HG02798 (cell line): ENCODE measurements at regions not wholly inside any gene's neighbourhood (a gene's known extent, or its start where the extent isn't known, plus 50 kb on each side); places are given as distances from the start of the nearest gene placed in this dataset.

Source experiments
- ATAC-seq: cut with Tn5 transposase; IDR thresholded peaks from one replicate; pipeline ENCODE4 v1.9.1; 2021; ENCODE audit warnings: mild to moderate bottlenecking; ENCODE audit not compliant: unreplicated experiment, poor library complexity

DNA sequence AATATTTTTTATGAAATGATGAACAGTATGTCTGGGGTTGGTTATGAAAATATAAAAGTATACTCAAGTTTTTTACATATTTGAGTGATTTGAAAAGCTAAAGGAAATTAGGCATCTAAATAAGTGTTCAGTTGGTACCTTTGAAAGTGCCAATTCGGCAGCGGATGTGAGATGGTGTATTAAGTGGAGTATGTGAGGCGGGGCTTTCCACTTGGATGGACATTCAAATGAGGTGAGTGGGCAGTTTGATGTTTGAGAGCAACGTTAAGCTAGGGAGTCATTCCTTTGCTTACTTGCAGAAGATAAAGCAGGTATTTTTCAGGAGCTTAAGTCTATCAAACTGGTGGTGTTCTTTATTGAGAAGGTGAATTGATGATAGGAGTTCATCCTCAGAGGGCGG, 189.0 kb upstream of the GOLIM4 start:
- no peak for ATAC-seq

DNA sequence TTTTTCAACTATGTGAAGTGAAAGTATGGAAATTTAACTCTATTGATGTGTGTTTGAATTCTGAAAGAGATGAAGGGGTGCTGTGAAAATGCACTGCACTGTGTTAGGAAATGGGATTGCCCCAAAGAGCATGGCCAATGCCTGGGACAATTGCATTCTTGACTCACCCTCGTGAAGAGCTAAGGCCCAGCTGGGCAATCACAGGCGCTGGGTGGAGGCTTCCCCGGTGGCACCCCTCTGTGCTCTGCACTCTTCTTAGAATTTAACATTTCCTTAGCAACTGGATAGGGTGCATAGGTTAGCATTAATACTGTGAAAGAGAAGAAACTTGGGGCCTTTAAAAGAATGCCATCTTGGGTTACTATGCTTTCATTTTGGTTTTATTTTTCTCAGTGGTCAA, 179.9 kb upstream of the GOLIM4 start:
- no peak for ATAC-seq

DNA sequence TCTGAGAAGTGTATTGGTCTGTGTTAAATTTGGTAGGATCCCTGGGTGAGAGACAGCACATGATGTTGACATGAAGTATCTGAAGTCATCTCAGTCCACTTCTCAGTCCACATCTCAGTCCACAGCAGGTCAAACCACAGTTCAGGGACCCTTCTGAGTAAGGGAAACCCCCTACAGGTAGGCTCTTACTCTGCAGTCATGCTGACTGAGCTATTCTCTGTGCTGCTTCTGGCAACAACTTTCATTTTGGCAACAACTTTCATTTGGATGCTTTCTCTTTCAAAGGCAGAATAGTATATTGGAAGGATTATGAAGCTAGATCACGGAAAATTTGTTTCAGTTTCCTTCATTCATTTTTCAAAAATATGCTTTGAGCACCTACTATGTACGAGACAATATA, 178.2 kb upstream of the GOLIM4 start:
- ATAC-seq, result peak; percentile 77

DNA sequence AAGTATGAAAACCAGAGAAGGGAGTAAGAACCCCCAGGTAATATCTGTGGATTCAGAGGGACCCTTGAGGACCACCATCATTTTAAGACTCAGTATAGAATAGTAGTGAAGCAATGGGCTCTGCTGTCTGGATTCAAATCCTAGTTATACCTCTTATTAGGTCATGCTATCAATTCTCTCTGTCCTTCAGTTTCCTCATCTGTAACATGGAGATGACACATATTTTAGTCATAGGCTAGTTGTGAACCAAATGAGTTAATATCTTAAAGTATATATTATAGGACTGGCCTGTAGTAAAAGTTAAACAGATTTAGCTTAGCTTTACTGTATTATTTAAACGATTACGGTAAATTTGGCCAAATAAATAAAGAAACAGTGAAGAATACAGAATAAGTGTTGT, 177.3 kb upstream of the GOLIM4 start:
- no peak for ATAC-seq

DNA sequence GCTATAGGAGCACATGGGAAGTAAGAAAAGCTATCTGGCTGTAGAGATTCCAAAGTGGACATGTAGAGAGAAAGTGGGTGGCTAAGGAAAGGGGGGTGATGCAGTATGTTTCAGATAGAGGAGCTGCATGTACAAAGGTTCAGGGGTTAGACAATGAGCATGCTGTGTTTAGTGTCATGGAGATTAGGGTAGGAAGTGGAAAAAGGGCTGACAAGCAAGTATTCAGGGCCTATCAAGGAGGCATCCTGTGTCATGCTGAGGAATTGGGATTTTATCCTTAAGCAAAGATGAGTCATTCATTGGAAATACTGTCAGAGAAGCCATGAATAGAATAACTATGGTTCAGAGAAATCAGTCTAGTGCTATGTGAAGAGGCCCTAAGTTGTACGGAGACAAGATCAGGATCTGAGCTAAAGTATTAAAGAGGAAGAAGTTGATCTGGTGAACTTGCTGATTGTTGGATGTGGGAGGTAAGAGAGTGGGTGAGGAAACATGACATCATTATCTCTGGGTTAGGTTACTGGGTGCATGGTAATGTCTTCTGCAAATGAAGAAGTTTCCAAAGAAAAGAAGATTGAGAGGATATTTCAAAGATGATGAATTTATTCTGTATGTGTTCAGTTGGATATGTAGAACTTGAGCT, 176.7 kb upstream of the GOLIM4 start:
- no peak for ATAC-seq

DNA sequence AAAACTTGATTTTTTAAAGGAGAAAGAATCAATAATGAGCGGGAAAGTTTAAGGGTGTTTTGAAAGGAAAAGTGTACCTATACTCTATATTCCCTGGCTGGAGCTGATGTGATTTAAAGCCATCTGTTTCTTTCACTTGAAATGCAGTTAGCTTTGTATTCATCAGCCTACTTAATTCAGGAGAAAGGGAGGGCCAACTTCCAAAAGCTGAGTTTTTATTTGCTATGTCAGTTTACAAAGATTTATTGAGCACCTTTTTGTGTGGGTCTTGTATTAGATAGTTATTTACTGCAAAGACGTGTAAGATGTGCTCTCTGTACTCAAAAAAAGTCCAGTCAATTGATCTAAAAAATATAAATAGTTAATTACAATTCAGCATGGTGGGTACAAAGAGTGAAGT, 176.2 kb upstream of the GOLIM4 start:
- no peak for ATAC-seq

DNA sequence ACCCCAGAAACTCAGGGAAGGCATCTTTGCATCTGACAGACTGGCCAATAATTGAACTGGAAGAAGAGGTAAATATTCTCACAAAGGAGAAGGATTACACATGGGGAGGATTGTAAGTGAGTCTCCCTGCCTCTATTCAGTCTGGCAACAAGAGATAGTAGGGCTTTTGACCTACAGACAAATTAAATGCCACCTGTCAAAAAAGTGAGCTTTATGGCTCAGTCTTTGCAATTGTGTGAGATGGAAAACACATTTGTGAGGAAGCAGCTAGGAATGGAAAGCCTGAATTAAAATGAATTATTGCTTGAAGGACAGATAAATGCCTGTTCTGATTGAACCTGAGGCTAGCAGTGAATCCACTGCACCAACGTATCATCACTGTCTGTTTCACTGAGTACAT, 173.3 kb upstream of the GOLIM4 start:
- no peak for ATAC-seq

DNA sequence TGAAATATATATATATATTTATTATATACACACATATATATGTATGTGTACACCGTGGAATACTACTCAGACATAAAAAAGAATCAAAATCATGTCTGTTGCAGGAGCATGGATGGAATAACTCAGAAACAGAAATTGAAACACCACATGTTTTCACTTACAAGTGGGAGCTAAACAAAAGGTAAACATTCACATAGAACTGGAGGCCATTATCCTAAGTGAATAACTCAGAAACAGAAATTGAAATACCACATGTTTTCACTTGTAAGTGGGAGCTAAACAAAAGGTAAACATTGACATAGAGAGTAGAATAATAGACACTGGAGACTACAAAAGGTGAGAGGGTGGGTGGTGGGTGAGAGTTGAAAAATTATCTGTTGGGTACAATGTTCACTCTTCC, 171.5 kb upstream of the GOLIM4 start:
- ATAC-seq, result no peak

DNA sequence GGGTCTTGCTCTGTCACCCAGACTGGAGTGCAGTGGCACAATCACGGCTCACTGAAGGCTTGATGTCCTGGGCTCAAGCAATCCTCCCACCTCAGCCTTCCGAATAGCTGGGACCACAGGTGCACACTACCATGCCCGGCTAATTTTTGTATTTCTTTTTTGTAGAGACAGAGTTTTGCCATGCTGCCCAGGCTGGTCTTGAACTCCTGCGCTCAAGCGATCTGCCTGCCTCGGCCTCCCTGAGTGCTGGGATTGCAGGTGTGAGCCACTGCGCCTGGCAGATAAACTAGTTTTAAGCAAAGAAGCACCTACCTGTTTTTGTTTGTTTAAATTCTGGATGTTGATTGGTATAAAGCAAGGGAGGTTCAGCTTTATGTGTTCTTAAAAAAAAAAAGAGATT, 170.6 kb upstream of the GOLIM4 start:
- no peak for ATAC-seq

DNA sequence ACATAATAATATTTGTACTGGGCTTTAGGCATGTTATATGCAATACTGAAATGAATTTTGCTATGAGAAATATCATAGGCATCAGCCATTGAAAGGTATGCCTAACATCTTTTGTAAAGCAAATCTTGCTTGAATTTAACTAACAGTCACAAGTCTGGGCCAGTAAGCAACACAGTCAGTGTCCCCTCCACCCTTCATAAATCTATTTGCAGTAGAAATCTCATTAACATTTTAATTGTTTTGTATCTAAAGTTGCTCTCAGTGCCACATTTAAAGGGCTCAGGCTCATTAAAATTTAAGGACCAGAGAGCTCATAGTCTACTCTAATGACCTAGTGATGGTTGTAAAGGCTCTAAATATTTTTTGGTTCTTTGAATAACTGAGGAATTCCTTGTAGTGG, 167.2 kb upstream of the GOLIM4 start:
- ATAC-seq, result no peak

DNA sequence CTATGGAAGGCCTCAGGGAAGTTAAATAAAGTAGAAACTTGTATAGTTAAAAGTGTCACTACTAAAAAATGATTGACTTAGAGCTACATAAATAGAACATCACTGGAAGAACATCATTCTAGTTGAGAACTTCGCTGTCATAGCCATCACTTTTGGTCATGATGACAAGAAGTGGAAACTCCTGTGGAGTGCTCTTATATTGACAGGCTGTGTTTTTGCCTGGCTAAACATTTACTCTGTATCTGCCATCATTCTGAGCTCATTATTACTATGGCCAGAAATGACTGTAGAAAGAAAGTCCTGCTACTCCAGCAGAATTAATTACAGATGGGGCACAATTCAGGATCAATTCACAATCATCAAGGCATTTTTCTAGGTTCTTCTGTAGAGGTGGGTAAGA, 165.1 kb upstream of the GOLIM4 start:
- ATAC-seq, result peak; percentile 67

DNA sequence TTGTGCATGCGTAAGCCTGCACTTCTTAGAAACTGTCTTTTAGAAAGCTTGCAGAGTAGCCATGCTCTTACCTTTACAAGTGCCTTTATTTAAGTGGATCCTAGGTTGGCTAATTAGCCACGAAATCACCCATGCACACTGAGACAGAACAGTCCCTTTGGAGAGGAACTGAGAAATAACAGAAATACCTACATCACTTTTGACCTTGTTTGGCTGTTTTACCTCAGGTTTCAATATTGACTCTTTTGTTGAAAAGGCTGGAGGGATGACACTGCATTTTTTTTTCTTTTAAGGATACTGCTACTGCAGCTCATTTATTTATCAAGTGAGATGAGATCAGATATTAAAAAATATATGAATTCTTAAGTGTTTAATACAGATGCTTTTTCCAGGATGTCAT, 155.6 kb upstream of the GOLIM4 start:
- peak; percentile 44 for ATAC-seq

DNA sequence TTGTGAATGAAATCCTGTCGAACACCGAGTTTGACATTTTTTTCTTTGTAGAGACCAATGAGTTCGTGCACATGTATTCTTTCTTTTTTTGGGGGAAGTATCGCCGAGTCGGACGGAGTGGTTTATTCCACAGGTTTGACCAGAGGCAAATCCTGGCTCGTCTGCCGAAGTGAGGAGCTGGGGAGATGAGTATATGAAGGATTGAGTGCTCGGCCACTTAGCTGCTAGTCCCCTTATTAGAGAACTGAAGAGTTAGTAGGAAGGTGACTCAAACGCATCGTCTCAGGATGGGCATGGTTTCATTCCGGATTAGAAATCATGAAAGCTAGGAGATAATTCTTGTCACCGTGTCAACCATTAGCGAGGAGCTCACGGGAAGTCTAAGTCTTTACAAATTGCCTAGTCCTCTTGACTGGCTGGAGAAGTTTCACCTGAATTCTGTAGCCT, 154.7 kb upstream of the GOLIM4 start:
- no peak for ATAC-seq

DNA sequence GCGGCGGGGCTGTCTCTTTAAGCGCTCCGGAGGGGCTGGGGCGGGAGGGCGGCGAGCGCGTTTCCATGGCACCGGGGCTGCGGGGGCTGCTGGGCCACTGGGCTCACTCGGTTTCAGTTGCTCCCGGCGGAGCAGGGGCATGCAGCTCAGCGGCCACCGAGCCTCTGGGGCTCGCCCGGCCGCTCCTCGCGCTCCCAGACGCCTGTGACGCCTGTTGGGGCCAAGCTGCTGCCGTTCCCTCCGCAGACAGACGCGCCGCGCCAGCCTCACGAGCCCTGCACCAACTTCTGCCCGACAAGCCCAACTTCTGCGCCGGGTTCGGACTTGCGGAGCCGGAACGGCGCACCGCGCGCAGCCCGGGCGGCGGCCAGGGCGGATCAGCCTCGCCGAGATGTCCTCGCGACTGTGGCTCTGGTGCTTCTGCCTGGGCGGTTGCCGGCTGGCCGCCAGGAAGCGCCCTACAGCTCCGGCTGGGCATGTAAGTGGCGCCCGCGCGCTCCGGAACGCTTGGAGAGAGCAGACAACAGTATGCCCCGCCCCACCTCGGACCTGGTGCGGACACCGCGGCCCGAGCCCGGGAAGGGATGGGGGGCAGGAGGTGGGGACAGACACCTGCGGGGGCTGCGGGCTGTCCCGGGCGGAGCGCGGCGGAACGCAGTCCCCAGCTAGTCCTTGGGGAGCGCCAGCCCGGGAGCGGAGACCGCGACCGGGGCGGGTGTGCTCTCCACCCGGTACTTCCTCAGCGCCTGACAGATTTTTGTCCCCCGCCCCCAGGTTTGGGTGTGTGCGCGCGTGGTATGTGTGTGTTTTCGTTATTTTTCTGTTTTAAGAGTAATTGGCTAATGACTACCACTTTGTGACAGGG, 154.1 kb upstream of the GOLIM4 start:
- ATAC-seq, result peak; percentile 80

DNA sequence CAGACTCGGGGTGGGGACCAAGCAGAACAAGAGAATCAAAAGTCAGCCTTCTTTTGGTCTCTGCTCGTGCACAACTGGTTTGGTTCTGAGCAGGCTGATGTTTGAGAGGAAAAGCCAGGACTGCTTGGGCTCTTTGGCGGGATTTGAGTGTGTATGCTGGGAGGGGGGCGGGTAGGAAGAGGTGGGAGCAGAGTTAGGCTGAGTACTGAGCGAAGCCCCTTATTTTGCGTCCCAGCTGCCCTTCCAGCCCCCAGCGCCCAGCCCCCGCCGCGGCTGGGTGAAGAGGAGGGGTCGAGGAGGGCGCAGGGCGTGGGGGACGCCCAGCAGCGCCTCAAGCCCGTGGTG, 153.5 kb upstream of the GOLIM4 start:
- ATAC-seq, result no peak

DNA sequence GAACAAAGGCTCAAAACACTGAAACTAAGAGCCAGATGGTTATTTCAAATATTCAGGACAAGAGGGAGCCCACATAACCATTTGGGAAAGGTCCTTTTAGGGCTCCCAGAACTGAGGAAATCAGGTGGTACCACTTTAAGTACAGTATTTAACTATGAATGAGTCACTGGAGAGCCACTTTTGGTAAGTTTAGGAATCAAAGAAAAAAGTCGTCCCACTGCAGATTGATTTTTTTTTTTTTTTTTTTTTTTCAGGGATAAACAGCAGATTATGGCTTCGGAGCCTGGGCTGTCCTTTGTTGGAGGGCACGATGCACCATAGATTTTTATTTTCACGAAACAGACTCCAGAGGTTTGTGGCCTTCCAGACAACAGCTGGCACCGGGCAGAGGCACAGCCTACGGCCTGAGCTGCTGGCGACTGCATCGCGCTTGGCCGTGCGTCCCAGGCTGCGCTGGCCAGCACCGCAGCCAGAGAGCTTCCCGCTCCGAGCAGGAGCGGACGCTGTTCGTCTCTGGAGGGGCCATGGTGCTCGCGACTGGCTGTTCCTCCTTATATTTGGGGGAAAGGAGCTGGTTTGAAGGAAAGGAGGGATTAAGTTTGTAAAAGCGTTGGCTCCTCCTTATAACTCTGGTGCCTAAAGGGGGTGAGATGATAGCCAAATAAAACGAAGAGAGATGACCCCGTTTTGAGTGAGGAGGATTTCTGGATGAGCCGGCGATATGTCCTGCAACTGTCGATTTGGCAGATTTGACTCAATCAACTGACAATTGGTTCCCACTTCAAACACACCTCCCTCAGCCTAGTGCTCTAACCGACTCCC, 152.9 kb upstream of the GOLIM4 start:
- peak; percentile 4 for ATAC-seq

DNA sequence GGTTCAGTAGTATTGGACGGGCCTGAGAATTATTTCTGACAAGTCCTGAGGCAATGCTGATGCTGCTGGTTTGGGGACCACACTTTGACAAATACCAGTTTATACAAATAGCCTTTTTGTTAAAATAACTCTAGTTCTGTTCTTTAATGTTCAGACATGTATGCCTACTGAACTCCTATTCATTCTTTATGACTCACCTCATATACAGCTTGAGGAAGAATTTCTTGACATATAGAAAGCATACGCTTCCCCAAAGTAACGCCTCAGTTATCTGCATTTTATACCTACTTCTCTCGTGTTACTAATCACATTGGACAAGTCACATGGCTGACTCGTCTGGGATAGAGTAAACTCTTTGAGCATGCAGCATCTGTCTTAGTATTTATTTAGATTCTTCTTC, 145.4 kb upstream of the GOLIM4 start:
- ATAC-seq, result no peak

DNA sequence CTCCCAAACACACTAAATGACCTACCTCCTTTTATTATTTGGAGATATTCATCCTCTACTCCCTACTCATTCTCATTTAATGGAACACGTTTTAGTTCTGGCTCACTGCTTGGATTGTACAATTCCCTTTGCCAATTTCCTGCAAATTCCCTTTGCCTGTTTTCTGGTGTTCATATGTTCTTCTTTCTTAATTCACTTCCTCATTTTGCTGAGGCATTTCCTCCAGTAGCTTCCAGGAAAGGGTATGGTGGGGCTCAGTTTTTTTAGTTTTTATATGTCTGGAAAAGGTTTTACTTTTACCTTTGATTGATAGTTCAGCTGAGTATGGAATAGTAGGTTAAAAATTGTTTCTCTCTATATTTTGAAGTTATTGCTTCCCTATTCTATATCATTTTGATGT, 143.6 kb upstream of the GOLIM4 start:
- ATAC-seq, result no peak

DNA sequence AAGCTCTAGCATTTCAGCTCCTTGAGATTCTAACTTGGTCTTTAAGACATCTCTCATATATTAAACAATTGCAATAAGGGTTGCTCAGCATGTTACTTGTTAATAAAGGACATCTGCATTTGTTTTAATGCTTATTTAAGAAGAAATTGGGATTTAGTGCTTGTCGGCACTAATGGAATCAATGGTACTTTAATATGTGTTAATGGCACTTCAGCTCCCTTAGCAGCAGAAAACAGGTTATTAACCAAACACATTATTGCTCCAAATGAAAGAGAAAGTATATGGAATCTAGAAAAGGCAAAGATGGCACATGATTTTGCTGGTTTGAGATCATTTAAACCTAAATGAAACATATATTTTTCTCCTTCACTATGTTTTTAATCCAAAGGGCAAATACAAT, 137.3 kb upstream of the GOLIM4 start:
- no peak for ATAC-seq

DNA sequence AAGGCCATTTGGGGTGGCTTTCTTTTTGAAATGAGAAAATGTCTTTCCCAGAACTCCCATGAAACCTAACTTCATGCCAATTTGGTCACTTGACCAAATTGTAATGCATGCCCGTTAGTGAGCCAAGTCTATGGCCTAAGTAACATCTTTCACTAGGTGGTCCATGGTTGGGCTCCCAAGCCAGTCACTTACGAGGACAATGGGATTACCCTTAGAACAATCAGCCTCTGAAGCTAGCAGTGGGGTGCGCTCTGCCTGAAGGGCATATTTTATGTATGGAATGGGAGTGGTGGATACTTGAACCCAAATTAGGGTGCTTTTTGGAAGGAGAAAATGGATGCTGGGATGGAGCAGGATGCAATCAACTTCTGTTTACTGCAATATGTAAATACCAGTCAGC, 127.4 kb upstream of the GOLIM4 start:
- ATAC-seq, result no peak

DNA sequence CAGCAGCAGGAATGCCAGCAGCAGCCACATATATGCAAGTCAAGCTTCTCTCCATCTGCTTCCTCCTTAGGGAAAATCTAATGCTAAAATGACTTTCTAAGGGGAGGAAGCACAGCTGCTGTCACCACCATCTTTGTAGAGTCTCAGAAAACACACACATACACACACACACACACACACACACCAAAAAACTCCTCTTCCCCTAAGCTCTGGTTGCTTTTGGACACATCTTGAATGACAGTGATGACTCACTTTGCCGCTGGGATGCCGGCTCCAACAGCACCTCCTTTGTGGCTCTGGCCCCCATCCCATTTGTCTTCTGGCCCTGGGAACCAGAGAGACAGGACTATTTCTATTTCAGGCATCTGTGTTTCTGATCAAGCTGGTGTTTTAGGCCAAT, 124.8 kb upstream of the GOLIM4 start:
- no peak for ATAC-seq
